ENCODE measurements at regions not wholly inside any gene's neighbourhood (a gene's known extent, or its start where the extent isn't known, plus 50 kb on each side); places are given as distances from the start of the nearest gene placed in this dataset.

DNA sequence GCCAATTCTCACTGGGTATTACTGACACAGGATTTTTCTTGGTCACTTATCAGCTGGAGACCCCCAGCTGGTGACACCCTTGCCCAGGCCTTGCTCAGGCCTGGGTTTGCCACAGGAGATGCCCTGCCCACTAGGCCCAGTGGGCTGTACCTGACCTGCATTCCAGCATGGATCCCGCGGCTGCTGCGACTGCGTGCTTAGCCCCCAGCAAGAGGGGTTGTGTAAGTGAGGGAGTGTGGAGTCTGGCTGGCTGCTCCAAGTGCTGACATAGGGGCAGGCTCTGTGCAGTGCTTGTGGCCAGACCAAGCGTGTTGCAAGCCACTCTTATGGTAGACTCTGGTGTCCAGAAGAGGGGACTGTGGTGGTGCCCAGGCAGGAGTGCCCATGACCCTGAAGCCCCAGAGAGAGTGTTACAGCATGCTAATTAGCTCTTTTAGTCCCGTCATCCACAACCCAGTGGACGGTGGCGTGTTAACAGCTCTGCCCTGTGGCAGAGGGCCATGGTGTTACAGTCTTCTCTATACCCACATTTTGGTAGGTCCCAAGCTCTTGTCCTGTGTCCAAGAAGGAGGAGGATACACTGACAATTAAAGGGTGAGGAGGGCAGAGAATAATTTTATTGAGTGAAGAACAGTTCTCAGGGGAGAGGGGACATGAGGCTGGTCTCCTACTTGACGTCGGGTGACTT lies 491.7 kb upstream of the MEIS1 start:
- no peaks in the 10 kb centered on the region for H3K9me3 ChIP-seq
- H3K4me3 ChIP-seq = no peak overlapping the region
- H3K27me3 ChIP-seq = no peaks in the 10 kb centered on the region
- H3K36me3 ChIP-seq = no peaks in the 10 kb centered on the region
- no peaks in the 10 kb centered on the region for H3K4me1 ChIP-seq
- WGBS, 2 donors (ENCODE audit: low coverage in 1 of 2) = 93 to 100% methylated on average over 3 of the region's 10 CpGs
- TF ChIP-seq POLR2AphosphoS5 (IDR thresholded peaks at IDR 0.05) = no peak
- TF ChIP-seq EP300 (IDR thresholded peaks at IDR 0.05) = no peak
- TF ChIP-seq POLR2A (IDR thresholded peaks at IDR 0.05) = no peak
- TF ChIP-seq, protein P1, sequence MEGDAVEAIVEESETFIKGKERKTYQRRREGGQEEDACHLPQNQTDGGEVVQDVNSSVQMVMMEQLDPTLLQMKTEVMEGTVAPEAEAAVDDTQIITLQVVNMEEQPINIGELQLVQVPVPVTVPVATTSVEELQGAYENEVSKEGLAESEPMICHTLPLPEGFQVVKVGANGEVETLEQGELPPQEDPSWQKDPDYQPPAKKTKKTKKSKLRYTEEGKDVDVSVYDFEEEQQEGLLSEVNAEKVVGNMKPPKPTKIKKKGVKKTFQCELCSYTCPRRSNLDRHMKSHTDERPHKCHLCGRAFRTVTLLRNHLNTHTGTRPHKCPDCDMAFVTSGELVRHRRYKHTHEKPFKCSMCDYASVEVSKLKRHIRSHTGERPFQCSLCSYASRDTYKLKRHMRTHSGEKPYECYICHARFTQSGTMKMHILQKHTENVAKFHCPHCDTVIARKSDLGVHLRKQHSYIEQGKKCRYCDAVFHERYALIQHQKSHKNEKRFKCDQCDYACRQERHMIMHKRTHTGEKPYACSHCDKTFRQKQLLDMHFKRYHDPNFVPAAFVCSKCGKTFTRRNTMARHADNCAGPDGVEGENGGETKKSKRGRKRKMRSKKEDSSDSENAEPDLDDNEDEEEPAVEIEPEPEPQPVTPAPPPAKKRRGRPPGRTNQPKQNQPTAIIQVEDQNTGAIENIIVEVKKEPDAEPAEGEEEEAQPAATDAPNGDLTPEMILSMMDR (IDR thresholded peaks at IDR 0.05) = no peak
- H3K27ac ChIP-seq = no peak overlapping the region
- no peak for ATAC-seq

DNA sequence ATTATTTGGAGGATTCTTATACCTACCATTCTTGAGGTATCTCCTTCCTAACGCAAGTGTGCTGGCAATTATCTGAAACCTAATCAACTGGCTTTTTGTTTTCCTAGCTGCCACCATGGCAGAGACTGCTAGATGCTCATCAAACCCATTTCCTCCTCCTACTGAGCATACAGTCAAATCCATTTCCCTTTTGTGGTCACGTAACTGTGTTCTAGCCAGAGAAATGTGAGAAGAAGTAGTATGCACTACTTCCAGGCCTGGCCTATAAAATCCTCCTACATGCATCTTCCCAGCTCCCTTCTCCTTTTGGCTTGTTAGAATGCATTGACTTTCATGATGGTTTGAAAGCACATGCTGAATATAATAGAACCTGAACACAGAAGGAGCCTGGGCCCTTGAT lies 494.1 kb upstream of the MEIS1 start:
- no peak for ATAC-seq
- Histone ChIP-seq H3K36me3 (no peaks in the 10 kb centered on the region), H3K27me3 (no peaks in the 10 kb centered on the region), H3K9me3 (no peaks in the 10 kb centered on the region), H3K4me1 (no peaks in the 10 kb centered on the region), H3K4me3 (no peak overlapping the region), H3K27ac (no peak overlapping the region)
- no peak for TF ChIP-seq EP300 (IDR thresholded peaks at IDR 0.05)
- TF ChIP-seq, protein P1 (IDR thresholded peaks at IDR 0.05) = no peak
- TF ChIP-seq POLR2AphosphoS5 (IDR thresholded peaks at IDR 0.05) = no peak
- no peak for TF ChIP-seq POLR2A (IDR thresholded peaks at IDR 0.05)
- 58 to 74% methylated on average over 2 of the region's 2 CpGs for WGBS, 2 donors (ENCODE audit: low coverage in 1 of 2)

DNA sequence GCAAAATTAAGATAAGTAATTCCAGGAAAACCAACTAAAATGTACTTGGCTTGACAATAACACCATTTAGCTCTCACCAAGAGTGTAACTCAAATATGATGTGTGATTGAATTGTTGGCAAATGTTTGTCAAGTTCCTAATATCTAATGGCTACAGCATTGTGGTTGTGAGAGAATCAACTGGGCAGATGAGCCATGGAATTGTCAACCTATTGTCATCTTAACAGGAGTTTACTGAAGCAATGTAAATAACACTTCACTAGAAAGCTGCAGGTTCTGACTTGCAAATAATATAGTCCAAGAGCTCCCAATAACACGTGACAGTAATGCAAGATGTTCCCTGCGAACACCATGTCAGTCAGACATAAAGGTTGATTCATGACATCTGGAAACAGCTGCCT lies 495.2 kb upstream of the MEIS1 start:
- H3K9me3 ChIP-seq = no peaks in the 10 kb centered on the region
- TF ChIP-seq POLR2AphosphoS5 (IDR thresholded peaks at IDR 0.05) (no peak), POLR2A (IDR thresholded peaks at IDR 0.05) (no peak), EP300 (IDR thresholded peaks at IDR 0.05) (no peak)
- TF ChIP-seq, protein P1 (IDR thresholded peaks at IDR 0.05) = no peak
- no peaks in the 10 kb centered on the region for H3K27me3 ChIP-seq
- no peaks in the 10 kb centered on the region for H3K36me3 ChIP-seq
- no peak overlapping the region for H3K4me3 ChIP-seq
- no peak for ATAC-seq
- H3K27ac ChIP-seq = no peak overlapping the region
- 46 to 71% methylated on average over 2 of the region's 2 CpGs for WGBS, 2 donors (ENCODE audit: low coverage in 1 of 2)
- no peaks in the 10 kb centered on the region for H3K4me1 ChIP-seq

DNA sequence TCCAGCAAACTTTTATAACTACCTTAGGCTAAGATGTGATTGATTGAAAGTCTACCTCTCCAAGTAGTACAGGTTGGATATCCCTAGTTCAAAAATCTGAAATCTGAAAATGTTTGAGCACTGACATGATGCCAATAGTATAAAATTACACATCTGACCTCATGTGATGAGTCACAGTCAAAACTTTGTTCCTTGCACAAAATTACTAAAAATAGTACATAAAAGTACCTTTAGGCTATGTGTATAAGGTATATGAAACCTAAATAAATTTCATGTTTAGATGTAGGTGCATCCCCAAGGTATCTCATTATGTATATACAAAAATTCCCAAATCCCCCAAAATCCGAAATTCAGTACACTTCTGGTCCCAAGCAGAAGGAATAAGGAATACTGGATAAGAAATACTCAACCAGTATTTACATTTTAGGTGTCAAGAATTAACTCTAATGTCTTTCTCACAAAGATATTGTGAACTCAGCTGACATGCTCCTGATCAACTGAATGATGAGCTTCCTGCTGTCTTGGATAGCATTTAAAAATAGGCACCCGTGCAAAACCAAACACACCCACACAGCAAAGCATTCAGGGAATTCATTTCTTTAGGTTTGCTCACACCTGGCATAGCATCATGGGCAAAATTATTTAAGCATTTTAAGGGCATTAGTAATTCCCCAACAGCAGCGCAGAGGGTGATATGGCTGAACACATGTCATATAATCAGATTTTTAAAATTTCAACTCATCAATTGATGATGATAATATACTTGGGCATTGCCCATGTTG lies 497.4 kb upstream of the MEIS1 start:
- Histone ChIP-seq H3K9me3 (no peaks in the 10 kb centered on the region), H3K36me3 (no peaks in the 10 kb centered on the region), H3K4me3 (no peak overlapping the region), H3K4me1 (no peaks in the 10 kb centered on the region), H3K27ac (no peak overlapping the region), H3K27me3 (no peaks in the 10 kb centered on the region)
- ATAC-seq = no peak
- WGBS, 2 donors (ENCODE audit: low coverage in 1 of 2) = 61 to 69% methylated on average over 3 of the region's 3 CpGs
- no peak for TF ChIP-seq EP300 (IDR thresholded peaks at IDR 0.05)
- no peak for TF ChIP-seq POLR2A (IDR thresholded peaks at IDR 0.05)
- TF ChIP-seq, protein P1 (IDR thresholded peaks at IDR 0.05) = no peak
- TF ChIP-seq POLR2AphosphoS5 (IDR thresholded peaks at IDR 0.05) = no peak

All from gastroesophageal sphincter (tissue), 4 donors.